ENCODE measurements at regions not wholly inside any gene's neighbourhood (a gene's known extent, or its start where the extent isn't known, plus 50 kb on each side); places are given as distances from the start of the nearest gene placed in this dataset.

GRCh38 chr4:54945838-54946237 is 179.6 kb downstream of the KDR start:
- TF ChIP-seq, protein P1, sequence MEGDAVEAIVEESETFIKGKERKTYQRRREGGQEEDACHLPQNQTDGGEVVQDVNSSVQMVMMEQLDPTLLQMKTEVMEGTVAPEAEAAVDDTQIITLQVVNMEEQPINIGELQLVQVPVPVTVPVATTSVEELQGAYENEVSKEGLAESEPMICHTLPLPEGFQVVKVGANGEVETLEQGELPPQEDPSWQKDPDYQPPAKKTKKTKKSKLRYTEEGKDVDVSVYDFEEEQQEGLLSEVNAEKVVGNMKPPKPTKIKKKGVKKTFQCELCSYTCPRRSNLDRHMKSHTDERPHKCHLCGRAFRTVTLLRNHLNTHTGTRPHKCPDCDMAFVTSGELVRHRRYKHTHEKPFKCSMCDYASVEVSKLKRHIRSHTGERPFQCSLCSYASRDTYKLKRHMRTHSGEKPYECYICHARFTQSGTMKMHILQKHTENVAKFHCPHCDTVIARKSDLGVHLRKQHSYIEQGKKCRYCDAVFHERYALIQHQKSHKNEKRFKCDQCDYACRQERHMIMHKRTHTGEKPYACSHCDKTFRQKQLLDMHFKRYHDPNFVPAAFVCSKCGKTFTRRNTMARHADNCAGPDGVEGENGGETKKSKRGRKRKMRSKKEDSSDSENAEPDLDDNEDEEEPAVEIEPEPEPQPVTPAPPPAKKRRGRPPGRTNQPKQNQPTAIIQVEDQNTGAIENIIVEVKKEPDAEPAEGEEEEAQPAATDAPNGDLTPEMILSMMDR (IDR thresholded peaks at IDR 0.05) = no peak; the same call in 1 of the 2 replicates
- TF ChIP-seq POLR2AphosphoS5 (IDR thresholded peaks at IDR 0.05; ENCODE audit: low read depth, low read length) (no peak), TCF7L2 (IDR thresholded peaks at IDR 0.05; ENCODE audit: low read depth, low read length) (no peak), REST (IDR thresholded peaks at IDR 0.05; ENCODE audit: insufficient read depth in 1 of 2, low read depth in 2 of 2, low read length in 1 of 2) (no peak), SIN3A (IDR thresholded peaks at IDR 0.05; ENCODE audit: borderline replicate concordance, insufficient read depth, low read depth, low read length) (no peak)

Measured in Panc1 (cell line).